Aorta (tissue), 5 donors: ENCODE measurements at regions not wholly inside any gene's neighbourhood (a gene's known extent, or its start where the extent isn't known, plus 50 kb on each side); places are given as distances from the start of the nearest gene placed in this dataset.
A peak's percentile ranks its signal among the peaks of the same experiment; 100 is the strongest.

Experiments used
- ATAC-seq: fragments of 200-7000 bp; cut with Tn5 transposase; one replicate; pipeline ENCODE4 v1.9.1; 2022; ENCODE audit warnings: moderate library complexity; ENCODE audit not compliant: low FRiP score
- DNase-seq, 2 donors: peaks; one replicate each; pipeline ENCODE4 v3.0.0-alpha.2; 2020
- H3K27ac ChIP-seq, 2 donors: one replicate each; pipeline ENCODE4 v1.5.1; 2013; ENCODE audit warnings: low read length in 2 of 2, mild to moderate bottlenecking in 2 of 2, moderate library complexity in 2 of 2, control low read depth in 1 of 2, inconsistent platforms in 1 of 2, low read depth in 1 of 2
- H3K27me3 ChIP-seq, 2 donors: one replicate each; pipeline ENCODE4 v1.6.1; 2013; ENCODE audit warnings: control low read depth in 1 of 2, low read length in 1 of 2, mild to moderate bottlenecking in 1 of 2, moderate library complexity in 1 of 2; ENCODE audit not compliant: insufficient read depth in 2 of 2, control insufficient read depth in 1 of 2
- H3K36me3 ChIP-seq, 2 donors: one replicate each; pipeline ENCODE4 v1.6.1; 2013; ENCODE audit warnings: control low read depth in 1 of 2, low read length in 1 of 2, mild to moderate bottlenecking in 1 of 2; ENCODE audit not compliant: insufficient read depth in 2 of 2, control insufficient read depth in 1 of 2
- H3K4me1 ChIP-seq, 2 donors: one replicate each; pipeline ENCODE4 v1.6.1; 2013; ENCODE audit warnings: low read length in 2 of 2, control low read depth in 1 of 2, mild to moderate bottlenecking in 1 of 2, moderate library complexity in 1 of 2; ENCODE audit not compliant: insufficient read depth in 2 of 2, control insufficient read depth in 1 of 2
- H3K4me3 ChIP-seq, 2 donors: one replicate each; pipeline ENCODE4 v1.5.1; 2013; ENCODE audit warnings: low read length in 2 of 2, control low read depth in 1 of 2, mild to moderate bottlenecking in 1 of 2
- H3K9me3 ChIP-seq: one replicate; pipeline ENCODE4 v1.6.1; 2013; ENCODE audit warnings: mild to moderate bottlenecking, low read length; ENCODE audit not compliant: control insufficient read depth
- WGBS, 2 donors: extraction: QIAGEN DNeasy Blood & Tissue Kit; methylation state at CpG; one replicate each; pipeline ENCODE4 v1.1.7; 2013; 5-methylcytosine and 5-hydroxymethylcytosine counted together
- intact Hi-C, 2 donors: fragments of 100-400 bp; cut with DNase I; formaldehyde crosslinking; loops; one replicate each; pipeline versions ENCODE4 v1.14.2 to v1.15.0; 2022
- donor health status: healthy with polysubstance abuse.
- donor health status: Bipolar disorder and iron deficiency.
- donor health status: DM: no; HTN: no; CAD: no.
- donor health status: DM: no; HTN: no; CAD: no.
- donor health status: DM: yes; HTN: yes; CAD: no.

- Histone ChIP-seq H3K4me1 (no peaks in the 10 kb centered on the region), H3K9me3 (no peaks in the 10 kb centered on the region), H3K36me3 (no peaks in the 10 kb centered on the region), H3K4me3 (no peak overlapping the region), H3K27me3 (no peaks in the 10 kb centered on the region), H3K27ac (no peak overlapping the region)
- intact Hi-C loops = no loop called here
- WGBS, 2 donors = 82 to 85% methylated on average over 5 of the region's 5 CpGs
- ATAC-seq (no peak), DNase-seq (no peak)
Observed at GRCh38 chr13:80477661-80478443, 136.9 kb upstream of the SPRY2 start.

- Histone ChIP-seq H3K27me3 (no peaks in the 10 kb centered on the region), H3K27ac (no peak overlapping the region), H3K9me3 (no peaks in the 10 kb centered on the region), H3K36me3 (no peaks in the 10 kb centered on the region), H3K4me1 (no peaks in the 10 kb centered on the region), H3K4me3 (no peak overlapping the region)
- intact Hi-C loops = no loop called here
- 83 to 86% methylated on average over 3 of the region's 3 CpGs for WGBS, 2 donors
- ATAC-seq (no peak), DNase-seq (no peak)
Observed at GRCh38 chr13:80476953-80477352, 136.0 kb upstream of the SPRY2 start.

DNA sequence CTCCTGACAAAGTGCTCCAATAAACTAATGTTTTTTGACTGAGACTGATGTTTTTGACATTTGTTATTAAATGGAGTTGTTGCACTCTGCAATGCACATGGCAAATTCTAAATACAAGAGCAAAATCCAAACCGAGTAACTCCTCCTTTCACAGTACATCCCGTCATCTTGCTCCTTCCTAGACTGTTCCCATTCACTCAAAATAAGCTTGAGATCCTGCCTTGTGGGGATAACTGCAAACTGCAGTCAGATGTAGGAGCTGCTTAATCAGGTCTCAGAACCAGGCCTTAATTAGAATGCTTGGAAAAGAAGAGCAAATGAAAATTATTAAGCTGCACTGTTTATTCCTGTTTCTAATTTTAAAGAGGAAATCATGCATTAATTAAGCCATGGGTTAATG is 134.8 kb upstream of the SPRY2 start:
- no peak for ATAC-seq
- Histone ChIP-seq H3K27ac (no peak overlapping the region), H3K27me3 (no peaks in the 10 kb centered on the region), H3K36me3 (no peaks in the 10 kb centered on the region), H3K4me3 (no peak overlapping the region), H3K9me3 (no peaks in the 10 kb centered on the region), H3K4me1 (peaks cover 0 to 1% of the 10 kb centered on the region in 2 donors)
- whole genome bisulfite sequencing, 2 donors = 87 to 88% methylated on average over 2 of the region's 2 CpGs
- DNase-seq = no peak
- intact Hi-C loops = no loop called here

DNA sequence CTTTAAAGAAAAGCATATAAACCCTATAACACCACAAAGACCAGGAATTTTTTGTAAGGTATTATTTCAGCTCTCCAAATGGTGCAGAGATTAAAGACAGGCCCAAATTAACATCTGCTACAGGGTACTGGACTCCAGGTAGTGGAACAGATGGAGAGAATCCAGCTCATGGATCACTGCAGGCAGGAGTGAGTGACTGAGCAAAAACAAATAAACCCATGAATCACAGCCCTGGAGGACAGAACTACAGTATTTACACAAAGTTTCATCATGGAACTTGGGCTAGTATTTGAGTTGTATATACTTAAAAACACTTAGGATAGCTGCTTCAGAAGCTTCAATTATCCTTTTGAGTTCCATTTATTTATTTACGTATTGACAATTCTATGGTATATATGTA is 132.8 kb upstream of the SPRY2 start:
- Histone ChIP-seq H3K4me1 (peaks cover 0 to 8% of the 10 kb centered on the region in 2 donors), H3K27me3 (no peaks in the 10 kb centered on the region), H3K27ac (no peak overlapping the region), H3K9me3 (no peaks in the 10 kb centered on the region), H3K4me3 (no peak overlapping the region), H3K36me3 (no peaks in the 10 kb centered on the region)
- WGBS, 2 donors = 98 to 100% methylated on average over 1 of the region's 1 CpG
- ATAC-seq = no peak
- intact Hi-C loops = no loop called here
- no peak for DNase-seq

DNA sequence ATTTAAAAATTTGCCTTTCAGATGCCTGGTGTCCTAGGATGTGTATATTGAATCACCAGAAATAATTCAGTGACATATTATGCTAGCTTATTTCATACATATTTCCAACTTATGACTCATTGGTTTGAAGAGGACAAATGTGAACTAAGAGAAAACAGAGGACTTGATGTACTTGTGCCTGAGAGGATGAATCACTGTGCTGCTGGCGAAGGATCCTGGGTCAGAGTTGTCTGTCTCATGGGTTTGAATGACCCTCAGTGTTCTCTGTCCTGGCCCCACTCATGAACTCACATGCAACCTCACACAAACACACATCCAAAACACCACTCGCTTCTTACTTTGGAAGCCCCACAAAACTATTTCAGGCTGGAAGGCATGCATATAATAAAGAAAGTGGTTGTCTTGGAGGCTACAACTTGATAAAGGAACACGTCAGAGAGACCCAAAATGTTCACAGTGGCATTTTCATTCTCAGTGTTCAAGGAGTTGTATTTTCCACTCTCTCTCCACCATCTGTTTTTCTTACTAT is 129.0 kb upstream of the SPRY2 start:
- 2 to 7% methylated on average over 3 of the region's 3 CpGs for WGBS, 2 donors
- peak; percentile 96 for ATAC-seq
- Histone ChIP-seq H3K4me1 (peaks cover 0 to 9% of the 10 kb centered on the region in 2 donors), H3K4me3 (peak overlapping the region in 1 of 2 donors; percentile 26), H3K27ac (peak overlapping the region; percentile 89 to 90), H3K9me3 (no peaks in the 10 kb centered on the region), H3K27me3 (no peaks in the 10 kb centered on the region), H3K36me3 (no peaks in the 10 kb centered on the region)
- intact Hi-C loops = no loop called here
- DNase-seq = peak; percentile 75 to 77

DNA sequence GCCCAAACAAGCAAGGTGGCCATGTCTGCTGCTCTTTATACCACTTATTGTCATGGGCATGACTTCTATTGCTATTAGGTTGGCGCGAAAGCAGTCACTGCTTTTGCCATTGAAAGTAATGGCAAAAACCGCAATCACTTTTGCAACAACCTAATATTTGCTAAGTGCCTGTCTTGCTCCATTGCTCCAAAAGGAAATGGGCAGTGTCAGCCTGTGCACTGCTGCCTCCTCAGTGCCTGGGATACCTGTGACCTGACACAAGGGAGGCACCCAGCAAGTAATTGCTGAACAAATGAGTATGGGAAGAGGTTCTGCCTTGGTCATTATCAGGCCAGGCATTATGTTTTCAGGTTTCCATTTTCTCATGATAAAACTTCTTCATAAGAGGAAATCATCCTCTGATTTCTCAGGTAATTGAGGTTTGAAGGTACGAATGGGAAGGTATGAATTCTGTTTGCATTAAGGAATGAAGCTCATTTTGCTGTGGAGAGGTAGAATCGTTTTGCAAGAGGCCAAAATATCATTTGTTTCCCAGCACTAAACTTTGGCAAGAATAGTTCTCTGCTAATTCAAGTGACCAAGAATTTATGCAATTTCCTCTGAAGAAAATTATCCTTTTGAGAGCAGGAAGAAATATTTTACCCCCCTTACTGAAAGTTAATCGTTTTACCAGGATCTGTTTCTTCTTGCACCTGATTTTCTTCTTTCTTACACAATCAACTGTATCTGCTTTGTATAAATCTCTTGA is 128.4 kb upstream of the SPRY2 start:
- no peaks in the 10 kb centered on the region for H3K36me3 ChIP-seq
- peak; percentile 34 for ATAC-seq
- H3K4me1 ChIP-seq = peaks cover 0 to 9% of the 10 kb centered on the region in 2 donors
- WGBS, 2 donors = 53% methylated on average over 6 of the region's 6 CpGs
- peak overlapping the region; percentile 90 to 92 for H3K27ac ChIP-seq
- no peak overlapping the region for H3K4me3 ChIP-seq
- DNase-seq = no peak
- intact Hi-C loops = no loop called here
- H3K9me3 ChIP-seq = no peaks in the 10 kb centered on the region
- H3K27me3 ChIP-seq = no peaks in the 10 kb centered on the region

DNA sequence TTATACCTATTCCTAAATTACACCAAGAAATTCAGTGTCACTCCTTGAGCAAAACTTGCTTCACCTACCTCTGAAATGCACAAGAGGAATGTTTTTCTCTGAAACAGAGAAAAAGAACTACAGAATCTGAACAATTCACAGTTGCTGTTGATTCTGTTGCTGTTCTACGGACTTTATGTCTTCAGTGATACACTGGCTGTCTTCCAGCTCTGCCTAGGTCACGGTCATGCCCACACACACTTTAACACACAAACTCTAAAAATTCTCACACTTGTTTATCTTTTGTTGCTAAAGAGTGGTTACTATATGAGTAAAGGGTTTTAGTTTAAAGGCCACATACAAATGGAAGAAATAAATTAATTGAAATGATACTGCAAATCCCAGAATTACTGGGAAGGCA is 124.4 kb upstream of the SPRY2 start:
- no peaks in the 10 kb centered on the region for H3K36me3 ChIP-seq
- DNase-seq (no peak), ATAC-seq (no peak)
- intact Hi-C loops = no loop called here
- H3K4me3 ChIP-seq = no peak overlapping the region
- H3K27me3 ChIP-seq = no peaks in the 10 kb centered on the region
- H3K4me1 ChIP-seq = peaks cover 0 to 8% of the 10 kb centered on the region in 2 donors
- H3K27ac ChIP-seq = no peak overlapping the region
- H3K9me3 ChIP-seq = no peaks in the 10 kb centered on the region
- 67 to 71% methylated on average over 2 of the region's 2 CpGs for WGBS, 2 donors

DNA sequence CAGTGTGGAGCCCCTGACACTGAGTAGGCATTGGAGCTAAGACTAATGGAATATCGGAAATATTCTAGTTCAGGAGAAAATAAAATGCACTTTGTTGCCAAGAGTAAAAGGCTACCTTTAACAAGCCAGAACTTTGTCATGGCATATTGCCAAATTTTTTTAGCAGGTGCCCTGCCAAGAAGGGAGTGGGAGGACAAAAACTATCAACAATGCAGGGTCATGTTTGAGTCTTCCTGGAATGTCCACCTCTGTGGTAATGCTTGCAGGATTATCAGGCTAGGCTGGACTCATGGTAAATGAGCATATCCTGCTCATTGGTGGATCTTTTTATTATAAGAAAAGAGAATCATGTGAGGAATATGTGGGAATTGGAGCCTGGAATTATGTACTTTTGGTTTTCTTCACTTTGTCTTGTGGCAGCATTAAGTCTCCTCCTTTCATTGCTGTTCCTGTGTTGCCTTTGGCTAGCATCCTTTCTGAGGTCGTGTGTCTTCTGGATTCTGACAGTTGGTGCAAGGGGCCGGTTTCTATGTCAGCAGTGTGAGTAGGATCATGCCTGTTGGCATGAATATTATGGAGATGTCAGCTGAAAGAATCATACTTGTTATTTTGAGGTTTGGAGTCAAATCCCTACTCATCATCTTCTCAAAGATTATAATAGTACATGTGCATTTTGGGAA is 122.9 kb upstream of the SPRY2 start:
- WGBS, 2 donors = 5 to 11% methylated on average over 3 of the region's 3 CpGs
- ATAC-seq (peak; percentile 69), DNase-seq (peak in 1 of 2 donors; percentile 41)
- H3K4me1 ChIP-seq = peaks cover 0 to 2% of the 10 kb centered on the region in 2 donors
- no peak overlapping the region for H3K4me3 ChIP-seq
- H3K27ac ChIP-seq = no peak overlapping the region
- H3K9me3 ChIP-seq = no peaks in the 10 kb centered on the region
- intact Hi-C loops = no loop called here
- no peaks in the 10 kb centered on the region for H3K27me3 ChIP-seq
- no peaks in the 10 kb centered on the region for H3K36me3 ChIP-seq
